HAP-1 (cell line): ENCODE measurements at regions not wholly inside any gene's neighbourhood (a gene's known extent, or its start where the extent isn't known, plus 50 kb on each side); places are given as distances from the start of the nearest gene placed in this dataset.
"Not testable (repeated sequence)": the region's sequence is repeated elsewhere in the genome, so short reads cannot be mapped to it uniquely, and the experiment has no call there.

Source experiments
- DNase-seq, 2 experiments: peaks; one replicate each; pipeline ENCODE4 v3.0.0-alpha.2; 2016 to 2020; ENCODE audit warnings: low spot score in 2 of 2
- H3K27me3 ChIP-seq: fragments of 250-450 bp; sonication (Bioruptor Pico); 2 replicates; pipeline ENCODE4 v1.5.1; 2020; ENCODE audit warnings: low read depth, mild to moderate bottlenecking, moderate library complexity
- H3K36me3 ChIP-seq: fragments of 250-450 bp; sonication (Bioruptor Pico); replicated peaks from 2 replicates; pipeline ENCODE4 v1.5.1; 2020; ENCODE audit warnings: mild to moderate bottlenecking
- H3K4me1 ChIP-seq: fragments of 250-450 bp; sonication (Bioruptor Pico); 2 replicates; pipeline ENCODE4 v1.5.1; 2020; ENCODE audit warnings: mild to moderate bottlenecking
- H3K4me3 ChIP-seq: fragments of 250-450 bp; sonication (Bioruptor Pico); 2 replicates; pipeline ENCODE4 v1.5.1; 2020; ENCODE audit warnings: mild to moderate bottlenecking, moderate library complexity
- H3K9me3 ChIP-seq: fragments of 250-450 bp; sonication (Bioruptor Pico); 2 replicates; pipeline ENCODE4 v1.5.1; 2020; ENCODE audit warnings: mild to moderate bottlenecking, moderate library complexity
- in situ Hi-C: fragments of 300-500 bp; cut with MboI; formaldehyde crosslinking; loops from 3 replicates; pipeline ENCODE4 v1.14.3; 2020; ENCODE audit warnings: low sequenced_read_pairs, inconsistent platforms, mixed read lengths

DNA sequence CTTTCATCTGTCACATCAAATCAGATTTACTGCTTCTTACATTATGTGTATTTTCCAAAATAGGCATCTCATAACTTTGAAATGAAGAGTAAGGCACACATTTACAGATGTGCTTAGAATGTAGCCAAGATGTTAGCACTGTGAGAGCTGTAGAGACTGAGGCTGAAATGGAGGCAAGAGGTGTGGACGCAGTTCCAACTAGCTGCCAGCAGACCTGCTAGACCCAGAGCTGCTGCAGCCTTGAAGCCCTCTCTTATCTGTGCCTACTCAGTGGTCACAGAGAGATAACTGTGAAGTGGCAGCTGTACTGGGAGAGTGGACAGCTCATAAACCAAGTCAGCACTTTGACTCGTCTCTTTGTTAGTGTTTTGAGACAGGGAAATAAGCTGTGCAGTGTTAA lies 470.9 kb downstream of the CCER1 start:
- Histone ChIP-seq H3K36me3 (no peaks in the 10 kb centered on the region), H3K27me3 (no peaks in the 10 kb centered on the region), H3K9me3 (no peaks in the 10 kb centered on the region), H3K4me3 (no peak overlapping the region), H3K4me1 (no peaks in the 10 kb centered on the region)
- DNase-seq: no peak
- in situ Hi-C loops: no loop called here

DNA sequence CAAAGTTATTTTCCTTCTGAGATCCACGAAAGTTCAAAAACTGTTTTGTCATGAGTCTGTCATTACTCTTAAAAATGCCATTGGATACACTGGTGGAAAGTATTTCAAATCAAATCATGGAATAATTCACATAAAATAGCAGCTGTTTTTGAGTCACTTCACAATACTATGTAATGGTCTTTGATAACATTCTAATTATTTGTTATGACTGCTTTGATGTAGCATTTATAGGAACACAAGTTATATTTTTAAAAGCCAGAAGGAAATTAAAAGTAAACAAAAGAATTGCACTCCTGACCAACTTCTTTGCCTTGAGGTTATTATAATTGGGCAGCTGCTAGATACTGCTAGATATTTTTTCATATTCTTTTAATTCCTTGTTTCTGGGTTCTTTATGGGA lies 473.2 kb downstream of the CCER1 start:
- no peaks in the 10 kb centered on the region for H3K27me3 ChIP-seq
- no peaks in the 10 kb centered on the region for H3K4me1 ChIP-seq
- no peaks in the 10 kb centered on the region for H3K9me3 ChIP-seq
- in situ Hi-C loops: no loop called here
- DNase-seq: no peak
- no peaks in the 10 kb centered on the region for H3K36me3 ChIP-seq
- no peak overlapping the region for H3K4me3 ChIP-seq

DNA sequence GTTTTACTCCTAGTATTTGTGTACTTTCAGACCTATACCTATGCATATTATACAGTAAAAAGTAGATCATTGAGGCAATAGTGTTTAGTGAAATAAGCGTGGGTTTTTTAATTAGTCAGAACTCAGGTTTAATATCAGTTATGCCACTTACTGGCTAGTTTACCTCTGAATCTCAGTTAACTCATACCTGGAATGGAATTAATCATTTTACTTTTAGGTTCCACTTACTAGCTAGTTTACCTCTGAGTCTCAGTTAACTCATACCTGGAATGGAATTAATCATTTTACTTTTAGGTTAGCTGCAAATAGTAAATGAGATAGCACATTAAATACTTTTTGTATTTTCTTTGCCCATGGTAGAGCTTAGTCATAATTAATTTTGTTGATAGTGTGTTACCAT lies 475.7 kb downstream of the CCER1 start:
- no peak for DNase-seq
- H3K36me3 ChIP-seq: no peaks in the 10 kb centered on the region
- no peaks in the 10 kb centered on the region for H3K27me3 ChIP-seq
- in situ Hi-C loops: no loop called here
- H3K9me3 ChIP-seq: no peaks in the 10 kb centered on the region
- H3K4me1 ChIP-seq: no peaks in the 10 kb centered on the region
- H3K4me3 ChIP-seq: no peak overlapping the region

DNA sequence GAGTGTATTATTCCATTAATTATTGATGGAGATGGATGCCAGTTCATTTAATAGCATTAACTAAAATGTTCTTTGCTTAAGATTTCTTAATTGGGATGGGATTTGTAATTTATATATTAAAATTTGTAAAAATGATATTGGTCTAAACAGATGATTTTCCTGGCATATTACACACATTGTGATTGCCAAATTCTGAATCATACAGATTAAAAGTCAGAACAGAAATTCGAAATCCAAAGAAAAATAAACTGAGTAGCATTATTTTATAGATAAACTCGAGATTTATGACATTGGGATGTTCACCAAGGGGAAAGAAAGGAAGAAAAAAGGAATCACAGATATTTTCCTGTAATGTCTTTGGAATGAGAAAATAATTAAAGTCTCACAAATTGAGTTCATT lies 481.1 kb downstream of the CCER1 start:
- Histone ChIP-seq H3K4me1 (no peaks in the 10 kb centered on the region), H3K36me3 (no peaks in the 10 kb centered on the region; the same call in 1 of the 2 replicates), H3K9me3 (no peaks in the 10 kb centered on the region), H3K27me3 (no peaks in the 10 kb centered on the region), H3K4me3 (no peak overlapping the region)
- in situ Hi-C loops: no loop called here
- DNase-seq: no peak

DNA sequence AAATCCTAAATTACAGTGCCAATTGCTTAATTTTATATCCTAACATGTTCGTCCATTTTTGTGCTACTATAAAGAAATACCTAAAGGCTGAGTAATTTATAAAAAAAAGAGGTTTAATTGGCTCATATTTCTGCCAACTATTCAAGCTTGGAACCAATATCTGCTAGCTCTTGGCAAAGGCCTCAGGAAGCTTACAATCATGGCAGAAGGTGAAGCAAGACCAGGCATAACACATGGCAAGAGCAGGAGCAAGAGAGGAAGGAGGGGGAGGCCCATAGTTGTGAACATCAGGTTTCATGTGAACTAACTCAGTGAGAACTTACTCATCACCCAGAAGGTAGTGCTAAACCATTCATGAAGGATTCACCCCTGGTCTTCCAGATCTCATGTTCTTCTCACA lies 494.3 kb downstream of the CCER1 start:
- in situ Hi-C loops: no loop called here

DNA sequence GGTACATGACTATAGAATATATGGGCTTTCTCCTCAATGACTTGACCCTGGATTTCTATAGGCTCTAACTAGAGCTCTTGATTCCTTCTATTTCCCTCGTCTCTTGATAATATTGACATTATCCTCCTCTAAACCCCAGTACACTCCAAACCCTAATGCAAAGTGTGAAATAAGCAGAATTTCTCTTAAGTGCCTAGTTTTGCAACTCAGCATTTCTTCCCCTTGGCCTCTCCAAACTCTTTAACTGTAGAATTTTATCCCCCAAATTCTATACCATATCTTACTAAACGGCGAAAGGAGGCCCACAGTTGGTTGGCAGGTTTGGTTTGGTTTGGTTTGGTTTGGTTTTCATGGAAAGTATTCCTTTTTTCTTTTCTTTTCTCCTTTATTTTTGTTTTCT lies 498.7 kb downstream of the CCER1 start:
- in situ Hi-C loops: no loop called here
- DNase-seq: no peak

More for the DNA sequence above, 494.3 kb downstream of the CCER1 start:
- no peaks in the 10 kb centered on the region for H3K9me3 ChIP-seq
- H3K4me1 ChIP-seq: no peaks in the 10 kb centered on the region
- no peaks in the 10 kb centered on the region for H3K36me3 ChIP-seq
- no peaks in the 10 kb centered on the region for H3K27me3 ChIP-seq
- no peak for DNase-seq
- H3K4me3 ChIP-seq: no peak overlapping the region

DNA sequence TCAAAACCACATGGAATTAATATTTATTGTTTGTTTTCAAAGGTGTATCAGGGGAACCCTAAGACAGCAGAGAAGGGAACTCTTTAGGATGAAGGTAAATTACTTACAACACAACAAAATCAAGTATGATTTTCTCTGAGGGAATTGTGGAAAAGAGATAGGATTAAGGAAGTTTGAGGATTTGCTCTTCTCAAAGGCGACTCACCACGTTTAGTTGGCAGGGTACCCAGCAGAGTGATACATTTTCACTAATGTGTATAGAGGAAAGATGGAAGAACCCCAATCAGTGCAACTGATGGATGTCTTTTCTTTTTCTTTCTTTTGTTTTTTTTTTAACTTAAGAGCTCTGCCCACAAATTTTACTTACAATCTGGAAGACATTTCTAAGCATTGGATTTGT lies 499.2 kb downstream of the CCER1 start:
- in situ Hi-C loops: no loop called here
- Histone ChIP-seq H3K9me3 (no peaks in the 10 kb centered on the region), H3K4me1 (no peaks in the 10 kb centered on the region), H3K36me3 (no peaks in the 10 kb centered on the region), H3K27me3 (no peaks in the 10 kb centered on the region), H3K4me3 (no peak overlapping the region)
- no peak for DNase-seq

More for the DNA sequence above, 498.7 kb downstream of the CCER1 start:
- Histone ChIP-seq H3K9me3 (no peaks in the 10 kb centered on the region), H3K4me1 (no peaks in the 10 kb centered on the region), H3K36me3 (no peaks in the 10 kb centered on the region), H3K27me3 (no peaks in the 10 kb centered on the region), H3K4me3 (no peak overlapping the region)

DNA sequence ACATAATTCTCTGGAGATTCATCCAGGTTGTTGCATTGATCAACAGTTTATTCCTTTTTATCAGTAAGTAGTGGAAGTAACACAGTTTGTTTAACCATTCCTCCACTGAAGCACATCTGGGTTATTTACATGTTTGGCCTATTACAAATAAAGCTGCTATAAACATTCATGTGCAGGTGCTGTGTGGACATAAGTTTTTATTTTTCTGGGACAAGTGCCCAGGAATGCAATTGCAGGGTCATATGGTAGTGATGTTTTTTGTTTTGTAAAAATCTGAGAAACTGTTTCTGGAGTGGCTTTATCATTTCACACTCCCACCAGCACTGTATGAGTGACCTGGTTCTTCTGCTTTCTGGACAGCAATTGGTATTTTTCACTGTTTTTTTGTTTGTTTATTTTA lies 505.4 kb downstream of the CCER1 start:
- in situ Hi-C loops: no loop called here
- Histone ChIP-seq H3K4me1 (no peaks in the 10 kb centered on the region), H3K4me3 (no peak overlapping the region), H3K27me3 (no peaks in the 10 kb centered on the region), H3K9me3 (no peaks in the 10 kb centered on the region), H3K36me3 (no peaks in the 10 kb centered on the region)
- DNase-seq: no peak

DNA sequence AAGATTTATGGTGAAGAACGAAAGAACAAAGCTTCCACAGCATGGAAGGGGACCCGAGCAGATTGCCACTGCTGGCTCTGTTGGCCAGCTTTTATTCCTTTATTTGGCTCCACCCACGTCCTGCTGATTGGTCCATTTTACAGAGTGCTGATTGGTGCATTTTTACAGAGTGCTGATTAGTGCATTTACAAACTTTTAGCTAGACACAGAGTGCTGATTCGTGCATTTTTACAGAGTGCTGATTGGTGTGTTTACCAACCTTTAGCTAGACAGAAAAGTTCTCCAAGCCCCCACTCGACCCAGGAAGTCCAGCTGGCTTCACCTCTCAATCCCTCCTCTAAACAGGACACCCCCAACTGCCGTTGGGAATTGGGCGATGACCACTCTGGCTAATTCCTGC lies 511.5 kb downstream of the CCER1 start:
- H3K4me1 ChIP-seq, DNase-seq, H3K9me3 ChIP-seq, in situ Hi-C loops, H3K27me3 ChIP-seq, H3K4me3 ChIP-seq, H3K36me3 ChIP-seq: not testable (repeated sequence)

DNA sequence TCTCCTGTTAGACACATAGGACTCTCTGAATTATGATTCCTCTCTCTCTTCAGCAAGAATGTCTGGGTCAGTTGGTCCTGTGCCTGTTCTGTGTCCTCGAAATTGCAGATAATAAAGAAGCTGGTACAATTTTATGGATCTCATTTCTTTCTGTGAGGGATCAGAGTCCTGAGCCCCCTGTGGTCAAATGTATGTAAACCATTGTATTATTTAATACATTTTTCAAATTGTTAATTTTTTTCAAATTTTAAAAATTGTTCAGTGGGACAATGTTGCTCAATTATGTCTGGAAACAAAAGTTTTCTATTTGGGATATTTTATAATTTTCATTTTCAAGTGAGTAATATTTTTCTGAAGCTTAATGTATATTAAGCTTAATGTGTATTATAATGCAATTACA lies 513.5 kb downstream of the CCER1 start:
- Histone ChIP-seq H3K4me1 (no peaks in the 10 kb centered on the region), H3K36me3 (no peaks in the 10 kb centered on the region), H3K4me3 (no peak overlapping the region), H3K9me3 (no peaks in the 10 kb centered on the region), H3K27me3 (no peaks in the 10 kb centered on the region)
- in situ Hi-C loops: no loop called here
- no peak for DNase-seq

DNA sequence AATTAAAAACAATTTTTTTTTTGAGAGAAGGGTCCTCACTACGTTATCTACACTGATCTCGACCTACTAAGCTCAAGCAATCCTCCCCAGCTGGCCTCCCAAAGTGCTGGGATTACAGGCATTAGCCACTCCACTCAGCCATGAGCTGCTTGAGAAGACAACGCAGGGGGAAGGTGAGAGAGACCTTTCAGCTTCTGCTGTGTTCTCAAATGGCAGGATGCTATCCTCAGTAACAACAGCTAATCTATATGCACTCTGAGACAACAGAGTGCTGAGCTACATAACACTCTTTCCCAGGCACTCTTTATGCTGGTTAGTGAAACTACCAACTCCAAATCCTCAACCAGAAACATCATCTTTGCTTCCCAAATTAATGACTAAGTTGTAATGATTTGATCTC lies 526.1 kb downstream of the CCER1 start:
- in situ Hi-C loops: no loop called here
- no peak overlapping the region for H3K4me3 ChIP-seq
- H3K4me1 ChIP-seq: no peaks in the 10 kb centered on the region
- DNase-seq: no peak
- H3K9me3 ChIP-seq: no peaks in the 10 kb centered on the region
- no peaks in the 10 kb centered on the region for H3K36me3 ChIP-seq
- no peaks in the 10 kb centered on the region for H3K27me3 ChIP-seq

DNA sequence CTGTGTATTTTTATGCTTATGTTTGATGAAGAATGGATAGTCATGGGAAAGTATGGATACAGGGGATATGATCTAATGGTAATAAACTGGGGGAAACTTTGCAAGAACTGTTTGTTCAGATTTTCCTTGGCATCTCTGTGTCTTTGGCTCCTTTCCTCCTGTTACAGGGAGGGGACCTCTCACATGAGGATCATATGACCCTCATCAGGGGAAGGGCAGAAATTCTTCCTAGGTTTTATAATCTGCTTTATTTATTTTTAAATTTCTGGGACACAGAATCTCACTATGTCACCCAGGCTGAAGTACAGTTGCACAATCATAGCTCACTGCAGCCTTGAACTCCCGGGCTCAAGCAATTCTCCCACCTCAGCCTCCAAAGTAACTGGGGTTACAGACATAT lies 526.5 kb downstream of the CCER1 start:
- H3K4me3 ChIP-seq: no peak overlapping the region
- H3K27me3 ChIP-seq: no peaks in the 10 kb centered on the region
- no peaks in the 10 kb centered on the region for H3K9me3 ChIP-seq
- no peak for DNase-seq
- H3K36me3 ChIP-seq: no peaks in the 10 kb centered on the region
- H3K4me1 ChIP-seq: no peaks in the 10 kb centered on the region
- in situ Hi-C loops: no loop called here

DNA sequence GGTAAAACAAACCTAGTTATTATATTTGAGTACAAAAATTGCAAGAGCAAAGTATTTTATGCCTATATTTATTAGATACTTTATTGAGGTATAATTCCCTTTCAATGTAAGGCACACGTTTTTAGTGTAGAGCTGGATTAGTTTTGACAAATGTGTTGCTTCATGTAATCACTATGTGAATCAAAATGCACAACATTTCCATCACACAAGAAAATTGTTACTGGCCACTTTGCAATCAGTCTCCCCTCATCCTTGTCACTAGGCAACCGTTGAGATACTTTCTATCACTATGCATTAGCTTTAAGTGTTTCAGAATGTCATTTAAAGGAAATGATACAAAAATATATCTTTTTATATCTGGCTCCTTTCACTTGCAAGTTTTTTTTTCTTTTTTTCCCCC lies 531.0 kb downstream of the CCER1 start:
- Histone ChIP-seq H3K27me3 (no peaks in the 10 kb centered on the region), H3K9me3 (no peaks in the 10 kb centered on the region), H3K36me3 (no peaks in the 10 kb centered on the region), H3K4me1 (no peaks in the 10 kb centered on the region), H3K4me3 (no peak overlapping the region)
- in situ Hi-C loops: no loop called here
- no peak for DNase-seq

DNA sequence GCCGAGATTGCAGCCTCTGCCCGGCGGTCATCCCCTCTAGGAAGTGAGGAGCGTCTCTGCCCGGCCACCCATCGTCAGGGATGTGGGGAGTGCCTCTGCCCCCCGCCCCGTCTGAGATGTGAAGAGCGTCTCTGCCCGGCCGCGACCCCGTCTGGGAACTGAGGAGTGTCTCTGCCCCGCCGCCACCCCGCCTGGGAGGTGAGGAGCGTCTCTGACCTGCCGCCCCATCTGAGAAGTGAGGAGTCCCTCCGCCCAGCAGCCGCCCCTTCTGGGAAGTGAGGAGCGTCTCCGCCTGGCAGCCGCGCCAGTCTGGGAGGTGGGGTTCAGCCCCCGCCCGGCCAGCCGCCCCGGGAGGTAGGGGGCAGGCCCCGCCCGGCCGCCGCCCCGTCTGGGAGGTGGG lies 544.0 kb downstream of the CCER1 start:
- Histone ChIP-seq H3K27me3 (no peaks in the 10 kb centered on the region), H3K4me3 (no peak overlapping the region), H3K4me1 (no peaks in the 10 kb centered on the region), H3K9me3 (no peaks in the 10 kb centered on the region), H3K36me3 (no peaks in the 10 kb centered on the region)
- in situ Hi-C loops: no loop called here
- DNase-seq: no peak

DNA sequence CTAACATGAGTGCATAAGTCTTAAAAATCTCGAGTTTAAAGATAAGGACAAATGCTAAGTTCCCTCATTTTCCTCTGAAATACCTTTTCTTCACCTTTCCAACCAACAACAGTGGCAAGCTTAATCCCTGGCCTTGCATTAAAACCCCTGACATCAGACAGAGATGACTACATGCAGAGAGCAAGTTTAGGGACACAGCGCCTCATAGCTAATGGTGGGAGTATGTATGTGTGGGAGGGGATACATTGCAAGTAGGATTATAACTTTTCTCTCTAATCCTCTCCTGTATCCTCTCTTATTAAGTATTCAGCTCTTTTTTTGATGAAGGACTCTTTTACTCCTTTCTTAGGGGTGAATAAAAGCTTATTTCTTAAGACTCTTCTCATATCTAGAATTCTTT lies 547.1 kb downstream of the CCER1 start:
- H3K4me1 ChIP-seq: no peaks in the 10 kb centered on the region
- DNase-seq: no peak
- H3K36me3 ChIP-seq: no peaks in the 10 kb centered on the region
- no peaks in the 10 kb centered on the region for H3K27me3 ChIP-seq
- in situ Hi-C loops: no loop called here
- H3K4me3 ChIP-seq: no peak overlapping the region
- H3K9me3 ChIP-seq: no peaks in the 10 kb centered on the region
